ENCODE measurements at regions not wholly inside any gene's neighbourhood (a gene's known extent, or its start where the extent isn't known, plus 50 kb on each side); places are given as distances from the start of the nearest gene placed in this dataset.

GRCh38 chr10:33688506-33688905 is 354.0 kb upstream of the NRP1 start:
- no peak for DNase-seq (ENCODE audit: low spot score)
- in situ Hi-C loops (cut with MboI; ENCODE audit: low pct_unique_long_range_greater_than_20kb, low sequenced_read_pairs, unreplicated experiment) = no loop called here
- TF ChIP-seq CTCF (IDR thresholded peaks at IDR 0.05; ENCODE audit: extremely low read depth, insufficient read depth, missing control alignments) = no peak

- no peak for DNase-seq (ENCODE audit: low spot score)
- TF ChIP-seq CTCF (IDR thresholded peaks at IDR 0.05; ENCODE audit: extremely low read depth, insufficient read depth, missing control alignments) = no peak
- in situ Hi-C loops (cut with MboI; ENCODE audit: low pct_unique_long_range_greater_than_20kb, low sequenced_read_pairs, unreplicated experiment) = no loop called here
Observed at GRCh38 chr10:33684211-33684611, 349.7 kb upstream of the NRP1 start.

GRCh38 chr10:33681595-33681994 is 347.1 kb upstream of the NRP1 start:
- DNase-seq (ENCODE audit: low spot score) = no peak
- in situ Hi-C loops (cut with MboI; ENCODE audit: low pct_unique_long_range_greater_than_20kb, low sequenced_read_pairs, unreplicated experiment) = no loop called here

GRCh38 chr10:33680036-33680435 is 345.6 kb upstream of the NRP1 start:
- in situ Hi-C loops (cut with MboI; ENCODE audit: low pct_unique_long_range_greater_than_20kb, low sequenced_read_pairs, unreplicated experiment) = no loop called here
- no peak for TF ChIP-seq CTCF (IDR thresholded peaks at IDR 0.05; ENCODE audit: extremely low read depth, insufficient read depth, missing control alignments)
- no peak for DNase-seq (ENCODE audit: low spot score)

More at GRCh38 chr10:33681595-33681994, 347.1 kb upstream of the NRP1 start:
- no peak for TF ChIP-seq CTCF (IDR thresholded peaks at IDR 0.05; ENCODE audit: extremely low read depth, insufficient read depth, missing control alignments)

GRCh38 chr10:33676606-33677339 is 342.3 kb upstream of the NRP1 start:
- TF ChIP-seq CTCF (IDR thresholded peaks at IDR 0.05; ENCODE audit: extremely low read depth, insufficient read depth, missing control alignments) = no peak
- DNase-seq (ENCODE audit: low spot score) = no peak
- in situ Hi-C loops (cut with MboI; ENCODE audit: low pct_unique_long_range_greater_than_20kb, low sequenced_read_pairs, unreplicated experiment) = no loop called here

GRCh38 chr10:33674986-33675599 is 340.6 kb upstream of the NRP1 start:
- no peak for DNase-seq (ENCODE audit: low spot score)
- in situ Hi-C loops (cut with MboI; ENCODE audit: low pct_unique_long_range_greater_than_20kb, low sequenced_read_pairs, unreplicated experiment) = no loop called here
- TF ChIP-seq CTCF (IDR thresholded peaks at IDR 0.05; ENCODE audit: extremely low read depth, insufficient read depth, missing control alignments) = no peak
